Activated gamma-delta T cell treated with anti-CD3 and anti-CD28 coated beads, Interleukin-2, amount 50 U/mL, for 16 hours (primary cell): ENCODE measurements at regions not wholly inside any gene's neighbourhood (a gene's known extent, or its start where the extent isn't known, plus 50 kb on each side); places are given as distances from the start of the nearest gene placed in this dataset.
A peak's percentile ranks its signal among the peaks of the same experiment; 100 is the strongest.
"Not testable (repeated sequence)": the region's sequence is repeated elsewhere in the genome, so short reads cannot be mapped to it uniquely, and the experiment has no call there.

Experiments used
- DNase-seq: peaks from one replicate; pipeline ENCODE4 v3.0.0-alpha.2; 2020; ENCODE audit warnings: low read depth

- DNase-seq, result no peak
Measured at GRCh38 chr5:157972579-157972978, 113.6 kb upstream of the CLINT1 start.

GRCh38 chr5:157971571-157972216 lies 112.7 kb upstream of the CLINT1 start:
- DNase-seq, result no peak

DNA sequence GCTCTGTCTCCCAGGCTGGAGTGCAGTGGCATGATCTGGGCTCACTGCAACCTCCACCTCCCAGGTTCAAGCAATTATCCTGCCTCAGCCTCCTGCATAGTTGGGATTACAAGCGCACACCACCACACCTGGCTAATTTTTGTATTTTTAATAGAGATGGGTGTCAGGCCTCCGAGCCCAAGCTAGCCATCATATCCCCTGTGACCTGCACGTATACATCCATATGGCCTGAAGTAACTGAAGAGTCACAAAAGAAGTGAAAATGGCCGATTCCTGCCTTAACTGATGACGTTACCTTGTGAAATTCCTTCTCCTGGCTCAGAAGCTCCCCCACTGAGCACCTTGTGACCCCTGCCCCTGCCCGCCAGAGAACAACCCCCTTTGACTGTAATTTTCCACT lies 109.6 kb upstream of the CLINT1 start:
- DNase-seq, result not testable (repeated sequence)

DNA sequence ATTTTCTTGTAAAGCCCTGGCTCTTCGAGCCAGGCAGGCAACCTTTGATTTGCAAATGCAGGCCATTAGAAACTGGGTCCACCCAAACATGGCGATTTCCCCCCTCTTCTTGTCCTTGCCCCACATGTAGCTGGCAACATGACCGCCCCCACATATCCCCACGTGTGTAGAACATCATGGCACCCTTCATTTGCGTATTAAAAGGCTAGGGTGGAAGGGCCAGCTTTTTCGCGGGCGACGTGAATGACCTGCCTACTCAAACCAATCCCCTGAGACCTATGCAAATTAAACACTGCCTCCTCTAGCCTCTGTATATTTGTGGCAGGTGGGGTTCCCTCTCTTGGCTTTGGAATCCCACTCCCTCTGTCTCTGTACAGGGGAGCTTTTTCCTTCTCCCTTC lies 107.0 kb upstream of the CLINT1 start:
- DNase-seq, result no peak

- DNase-seq, result no peak
Measured at GRCh38 chr5:157965040-157965678, 106.2 kb upstream of the CLINT1 start.

GRCh38 chr5:157963761-157964160 lies 104.8 kb upstream of the CLINT1 start:
- DNase-seq, result no peak

DNA sequence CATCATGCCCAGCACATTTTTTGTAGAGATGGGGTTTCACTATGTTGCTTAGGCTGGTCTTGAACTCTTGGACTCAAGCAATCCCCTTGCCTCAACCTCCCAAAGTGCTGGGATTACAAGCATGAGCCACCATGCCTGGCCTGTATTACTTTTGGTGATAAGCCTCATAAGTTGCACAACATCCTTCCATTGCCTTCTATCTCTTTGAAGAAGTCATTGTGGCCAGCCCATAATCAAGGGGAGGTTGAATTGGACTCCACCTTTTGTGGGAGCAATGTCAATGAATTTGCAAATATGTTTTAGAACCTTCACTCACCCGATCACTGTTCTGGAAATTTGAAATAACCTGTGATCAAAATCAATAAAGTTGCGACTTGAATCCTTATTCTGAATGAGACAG lies 104.3 kb upstream of the CLINT1 start:
- no peak for DNase-seq

DNA sequence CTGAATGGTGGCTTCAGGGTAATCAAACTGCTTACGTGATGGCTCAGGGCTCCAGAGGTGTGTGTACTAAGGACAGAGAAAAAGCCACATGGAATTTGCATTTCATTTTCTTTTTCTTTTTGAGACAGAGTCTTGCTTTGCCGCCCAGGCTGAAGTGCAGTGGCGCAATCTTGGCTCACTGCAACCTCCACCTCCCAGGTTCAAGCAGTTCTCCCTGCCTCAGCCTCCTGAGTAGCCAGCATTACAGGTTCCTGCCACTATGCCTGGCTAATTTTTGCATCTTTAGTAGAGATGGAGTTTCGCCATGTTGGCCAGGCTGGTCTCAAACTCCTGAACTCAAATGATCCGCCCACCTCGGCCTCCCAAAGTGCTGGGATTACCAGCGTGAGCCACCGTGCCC lies 103.7 kb upstream of the CLINT1 start:
- DNase-seq, result not testable (repeated sequence)

- no peak for DNase-seq
Measured at GRCh38 chr5:157961896-157962590, 103.1 kb upstream of the CLINT1 start.

DNA sequence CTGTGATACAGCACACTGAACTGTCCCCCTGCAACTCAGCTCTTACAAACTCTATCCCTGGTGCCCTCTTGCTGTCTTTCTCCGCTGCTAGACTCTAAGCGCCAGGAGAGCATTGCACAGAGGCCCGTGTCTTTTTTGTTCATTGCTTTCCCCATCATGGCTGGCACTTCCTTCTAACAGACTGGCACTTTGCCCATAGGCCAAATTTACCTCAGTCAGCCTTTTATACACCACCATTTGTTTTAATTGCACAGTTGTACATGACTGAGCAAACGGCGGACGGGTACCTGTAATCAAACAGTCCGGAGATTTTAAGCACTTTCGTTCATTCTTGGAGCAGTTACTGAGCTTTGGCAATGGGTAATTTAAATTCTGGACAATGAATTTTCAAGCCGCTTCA lies 102.2 kb upstream of the CLINT1 start:
- DNase-seq, result no peak

DNA sequence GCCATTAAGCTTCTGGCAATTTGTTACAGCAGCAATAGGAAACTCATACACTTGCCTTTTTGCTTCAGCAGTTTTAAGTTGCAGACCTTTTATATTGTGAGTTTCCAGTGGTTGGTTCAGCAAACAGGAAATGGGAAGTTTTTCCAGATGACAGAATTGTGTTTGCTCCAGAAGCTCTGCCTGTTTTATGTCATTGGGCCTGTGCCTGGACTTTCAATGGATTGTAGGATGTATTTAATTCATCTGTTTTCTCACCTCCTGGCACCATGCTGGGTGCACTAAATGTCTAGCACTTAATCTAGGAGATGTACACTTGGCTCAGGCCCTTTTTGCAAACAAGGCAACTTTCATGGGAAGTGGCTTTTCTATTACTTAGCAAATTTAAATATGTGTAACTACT lies 100.4 kb upstream of the CLINT1 start:
- no peak for DNase-seq

DNA sequence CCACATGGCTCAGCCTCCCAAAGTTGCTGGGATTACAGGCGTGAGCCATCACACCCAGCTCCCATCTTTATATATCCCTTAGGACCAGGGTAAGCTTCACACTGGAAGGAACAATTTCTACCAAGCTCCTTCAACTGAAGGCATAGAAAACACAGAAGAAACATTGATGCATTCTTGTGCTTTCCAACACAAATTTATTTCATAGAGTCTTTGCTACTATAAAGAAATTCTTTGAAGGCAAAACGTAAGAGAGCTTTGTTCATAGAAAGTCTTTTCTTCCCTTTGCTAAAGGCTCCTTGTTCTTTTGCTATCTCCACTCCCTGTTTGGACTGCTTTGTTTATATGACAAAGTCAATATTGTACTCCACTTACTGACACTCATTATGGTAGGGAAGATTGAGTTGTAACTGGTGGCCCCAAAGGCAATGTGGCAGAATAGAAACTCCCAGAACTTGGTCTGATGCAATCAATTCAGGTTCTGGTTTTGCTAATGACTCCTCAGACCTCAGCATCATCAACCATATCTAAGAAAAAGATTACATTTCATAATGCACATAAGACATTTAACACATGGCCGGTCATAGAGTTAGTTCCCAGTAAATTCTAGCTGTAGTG lies 97.4 kb upstream of the CLINT1 start:
- no peak for DNase-seq

DNA sequence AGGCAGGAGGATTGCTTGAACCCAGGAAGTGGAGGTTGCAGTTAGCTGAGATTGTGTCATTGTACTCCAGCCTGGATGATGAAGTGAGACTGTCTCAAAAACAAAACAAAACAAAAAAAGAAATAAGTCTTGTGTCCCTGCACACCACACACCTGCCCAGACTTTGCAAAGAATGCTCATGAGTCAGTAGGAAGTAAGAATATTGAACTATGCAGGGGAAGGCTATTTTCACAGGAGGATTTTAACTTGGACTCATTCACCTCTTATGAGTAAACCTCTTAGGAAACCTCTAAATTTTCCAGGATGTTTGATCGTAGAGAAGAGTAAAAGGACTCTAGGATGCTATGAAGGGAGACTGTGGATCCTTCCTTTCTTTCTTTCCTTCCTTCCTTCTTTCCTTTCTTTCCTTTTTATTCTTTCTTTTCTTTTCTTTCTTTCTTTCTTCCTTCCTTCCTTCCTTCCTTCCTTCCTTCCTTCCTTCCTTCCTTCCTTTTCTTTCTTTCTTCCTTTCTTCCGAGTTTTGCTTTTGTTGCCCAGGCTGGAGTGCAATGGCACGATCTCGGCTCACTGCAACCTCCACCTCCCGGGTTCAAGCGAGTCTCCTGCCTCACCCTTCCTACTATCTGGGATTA lies 96.7 kb upstream of the CLINT1 start:
- no peak for DNase-seq

DNA sequence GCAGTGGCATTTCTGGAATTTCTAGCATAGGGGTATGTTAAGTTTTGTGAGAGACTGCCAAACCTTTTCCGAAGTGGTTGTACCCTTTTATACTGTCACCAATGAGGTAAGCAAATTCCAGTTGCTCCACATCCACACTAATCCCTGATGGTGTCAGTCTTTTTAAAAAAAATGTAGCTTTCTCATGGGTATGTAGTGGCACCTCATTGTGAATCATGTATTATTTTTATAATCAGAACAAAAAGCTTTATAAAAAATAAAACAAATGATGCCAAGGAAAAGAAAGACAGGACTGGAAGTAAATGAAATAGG lies 93.4 kb upstream of the CLINT1 start:
- DNase-seq, result no peak

GRCh38 chr5:157951673-157952373 lies 92.9 kb upstream of the CLINT1 start:
- no peak for DNase-seq

DNA sequence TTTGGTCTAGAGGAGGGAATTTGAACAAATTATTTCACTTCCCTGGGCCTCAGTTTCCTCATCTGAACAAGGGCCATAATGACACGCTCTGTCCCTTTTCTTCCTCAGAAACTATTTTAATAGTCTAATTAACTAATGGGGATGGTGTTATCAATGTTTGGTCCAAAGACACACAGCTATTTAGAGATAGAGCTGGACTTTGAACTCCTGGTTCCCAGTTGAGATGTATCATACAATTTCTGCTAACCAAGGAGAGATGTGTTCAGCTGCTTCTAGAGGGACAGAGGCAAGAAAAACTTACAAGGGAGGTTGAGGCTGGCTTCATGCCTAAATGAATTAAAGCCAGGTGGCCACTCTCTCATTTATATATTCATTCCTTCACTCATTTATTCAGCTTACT lies 90.6 kb upstream of the CLINT1 start:
- no peak for DNase-seq

- peak; percentile 64 for DNase-seq
Measured at GRCh38 chr5:157948738-157949410, 89.9 kb upstream of the CLINT1 start.

GRCh38 chr5:157947156-157947555 lies 88.2 kb upstream of the CLINT1 start:
- no peak for DNase-seq

- not testable (repeated sequence) for DNase-seq
Measured at GRCh38 chr5:157945822-157946221, 86.9 kb upstream of the CLINT1 start.

- DNase-seq, result no peak
Measured at GRCh38 chr5:157944938-157945337, 86.0 kb upstream of the CLINT1 start.

- no peak for DNase-seq
Measured at GRCh38 chr5:157944077-157944633, 85.2 kb upstream of the CLINT1 start.
